HG02970 (cell line): ENCODE measurements at regions not wholly inside any gene's neighbourhood (a gene's known extent, or its start where the extent isn't known, plus 50 kb on each side); places are given as distances from the start of the nearest gene placed in this dataset.

ENCODE experiments used
- ATAC-seq: cut with Tn5 transposase; IDR thresholded peaks from one replicate; pipeline ENCODE4 v1.9.1; 2021; ENCODE audit warnings: mild to moderate bottlenecking, moderate library complexity, moderate number of reproducible peaks; ENCODE audit not compliant: unreplicated experiment, low FRiP score

- ATAC-seq: no peak
Observed at GRCh38 chr6:138550346-138550767, 51.1 kb upstream of the NHSL1 start.

- ATAC-seq: no peak
Observed at GRCh38 chr6:138554146-138554545, 54.9 kb upstream of the NHSL1 start.

- no peak for ATAC-seq
Observed at GRCh38 chr6:138555421-138555988, 56.2 kb upstream of the NHSL1 start.

GRCh38 chr6:138557147-138557546 is 57.9 kb upstream of the NHSL1 start:
- ATAC-seq: no peak

- no peak for ATAC-seq
Observed at GRCh38 chr6:138559143-138559542, 59.8 kb upstream of the NHSL1 start.

GRCh38 chr6:138560130-138560860 is 61.0 kb upstream of the NHSL1 start:
- no peak for ATAC-seq

- ATAC-seq: no peak
Observed at GRCh38 chr6:138562691-138563090, 63.4 kb upstream of the NHSL1 start.

GRCh38 chr6:138563231-138563630 is 63.9 kb upstream of the NHSL1 start:
- no peak for ATAC-seq

- no peak for ATAC-seq
Observed at GRCh38 chr6:138563650-138564049, 64.4 kb upstream of the NHSL1 start.

- ATAC-seq: no peak
Observed at GRCh38 chr6:138564170-138564721, 65.0 kb upstream of the NHSL1 start.

- no peak for ATAC-seq
Observed at GRCh38 chr6:138567052-138567451, 67.8 kb upstream of the NHSL1 start.

- no peak for ATAC-seq
Observed at GRCh38 chr6:138568997-138569396, 69.7 kb upstream of the NHSL1 start.

- no peak for ATAC-seq
Observed at GRCh38 chr6:138569554-138569953, 70.3 kb upstream of the NHSL1 start.

- no peak for ATAC-seq
Observed at GRCh38 chr6:138569970-138570724, 70.9 kb upstream of the NHSL1 start.

GRCh38 chr6:138570725-138571029 is 71.4 kb upstream of the NHSL1 start:
- no peak for ATAC-seq

- no peak for ATAC-seq
Observed at GRCh38 chr6:138571181-138571580, 71.9 kb upstream of the NHSL1 start.

- no peak for ATAC-seq
Observed at GRCh38 chr6:138571585-138572166, 72.4 kb upstream of the NHSL1 start.

GRCh38 chr6:138572167-138572875 is 73.0 kb upstream of the NHSL1 start:
- no peak for ATAC-seq

- ATAC-seq: no peak
Observed at GRCh38 chr6:138572885-138573284, 73.6 kb upstream of the NHSL1 start.

GRCh38 chr6:138575257-138575656 is 76.0 kb upstream of the NHSL1 start:
- ATAC-seq: no peak

GRCh38 chr6:138576313-138576712 is 77.0 kb upstream of the NHSL1 start:
- ATAC-seq: no peak
